Right lobe of liver (tissue), 4 donors: ENCODE measurements at regions not wholly inside any gene's neighbourhood (a gene's known extent, or its start where the extent isn't known, plus 50 kb on each side); places are given as distances from the start of the nearest gene placed in this dataset.

Experiments used
- CTCF ChIP-seq, 4 donors: fragments of 200-600 bp in 3 of 4; fragments of 450-650 bp in 1 of 4; IDR thresholded peaks; one replicate each; pipeline versions ENCODE4 v1.5.1 to v1.8.0; 2016 to 2022; ENCODE audit warnings: antibody characterized with exemption in 4 of 4, mild to moderate bottlenecking in 2 of 4
- POLR2A ChIP-seq: fragments of 450-650 bp; IDR thresholded peaks from one replicate; pipeline ENCODE4 v1.6.1; 2017; ENCODE audit warnings: antibody characterized with exemption, mild to moderate bottlenecking
- donor health status: DM: no; HTN: no; CAD: no.
- donor health status: DM: no; HTN: no; CAD: no.
- donor health status: DM: no; HTN: yes; CAD: no.

DNA sequence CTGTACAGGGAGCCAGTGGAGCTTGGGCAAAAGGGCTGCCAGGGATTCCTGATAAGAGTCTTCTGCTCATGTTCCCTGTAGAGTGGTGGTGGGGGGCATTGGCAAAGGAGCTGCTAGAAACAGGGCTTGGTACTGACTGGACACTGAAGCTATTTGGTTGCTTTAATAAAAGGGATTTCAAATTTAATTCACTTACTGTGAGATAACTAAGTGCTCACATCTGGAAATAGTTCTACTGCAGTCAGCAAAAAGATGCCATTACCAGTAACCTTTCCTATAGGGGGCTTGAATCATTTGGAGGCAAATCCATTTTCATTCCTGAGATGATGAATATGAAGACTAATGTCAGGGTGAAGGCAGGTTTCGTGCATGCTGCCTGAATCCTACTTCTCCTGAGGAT, 94.3 kb upstream of the DOCK10 start:
- TF ChIP-seq POLR2A (no peak), CTCF (IDR thresholded peaks at IDR 0.05) (no peak)
